ENCODE measurements at regions not wholly inside any gene's neighbourhood (a gene's known extent, or its start where the extent isn't known, plus 50 kb on each side); places are given as distances from the start of the nearest gene placed in this dataset.
A peak's percentile ranks its signal among the peaks of the same experiment; 100 is the strongest.

DNA sequence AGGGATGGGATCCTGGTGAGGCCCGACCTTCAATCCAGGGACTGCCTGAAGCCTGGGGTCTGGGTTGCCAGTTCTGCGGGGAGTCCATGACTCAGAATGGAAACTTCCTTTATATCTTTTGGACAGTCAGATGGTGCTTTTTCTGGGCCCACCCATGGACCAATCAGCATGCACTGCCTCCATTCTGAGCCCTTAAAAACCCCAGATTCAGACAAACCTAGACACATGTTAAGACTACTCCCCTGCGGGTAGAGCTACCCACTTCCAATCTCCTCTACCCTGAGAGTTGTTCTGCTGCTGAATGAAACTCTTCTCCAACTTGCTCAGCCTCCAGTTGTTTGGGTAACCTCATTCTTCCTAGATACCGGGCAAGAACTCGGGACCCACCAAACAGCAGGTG is 1315.2 kb upstream of the MIR17HG start:
- TF ChIP-seq ZNF57 (CRISPR knock-in tag; IDR thresholded peaks at IDR 0.05) (no peak), NFYB (IDR thresholded peaks at IDR 0.05; ENCODE audit: extremely low read depth, insufficient read length) (peak; percentile 32)
- Histone ChIP-seq H3K36me3 (ENCODE audit: control insufficient read depth, insufficient read depth, low read length) (no peaks in the 10 kb centered on the region), H3K9me3 (replicated peaks; ENCODE audit: control insufficient read depth, insufficient read depth, low read depth, low read length) (peaks cover 8% of the 10 kb centered on the region; the same call in 1 of the 2 replicates), H3K27ac (ENCODE audit: extremely low read depth, low read depth, low read length) (no peak overlapping the region), H3K4me3 (no peak overlapping the region), H3K9ac (ENCODE audit: insufficient read depth in 1 of 2, low read depth in 2 of 2, low read length in 2 of 2) (no peak overlapping the region), H4K20me1 (replicated peaks; ENCODE audit: control insufficient read depth, insufficient read depth, low read length) (no peaks in the 10 kb centered on the region), H2AFZ (ENCODE audit: low read depth, low read length) (no peak overlapping the region), H3K79me2 (ENCODE audit: control insufficient read depth, insufficient read depth, low read length) (no peaks in the 10 kb centered on the region), H3K4me1 (replicated peaks in 1 of 2; ENCODE audit: control insufficient read depth in 2 of 2, insufficient read depth in 2 of 2, low read length in 2 of 2) (no peaks in the 10 kb centered on the region), H3K4me2 (ENCODE audit: insufficient read depth, low read length) (no peak overlapping the region), H3K9me1 (ENCODE audit: control insufficient read depth, insufficient read depth, low read length) (no peaks in the 10 kb centered on the region), H3K27me3 (ENCODE audit: control insufficient read depth in 2 of 2, insufficient read depth in 2 of 2, low read length in 2 of 2) (no peaks in the 10 kb centered on the region)
- CTCF ChIA-PET (ENCODE audit: low intra/inter-chr PET ratio) = no interaction called here
- intact Hi-C loops (cut with micrococcal nuclease) = no loop called here
- in situ Hi-C loops (cut with MboI) = no loop called here
- no peak for DNase-seq (ENCODE audit: extremely low read depth in 1 of 4, low spot score in 3 of 4)
- no TSS peak for BruUV-seq (replicated peaks)
- FAIRE-seq = no peak
- POLR2A ChIA-PET = no interaction called here
- WGBS (ENCODE audit: insufficient coverage, low coverage, missing lambda C conversion rate) = 2% methylated on average over 5 of the region's 5 CpGs
- peak; percentile 34; the same call in 2 of the 3 replicates for ATAC-seq

GRCh38 chr13:90032841-90033493 is 1314.5 kb upstream of the MIR17HG start:
- Histone ChIP-seq H3K79me2 (ENCODE audit: control insufficient read depth, insufficient read depth, low read length) (no peaks in the 10 kb centered on the region), H3K9ac (ENCODE audit: insufficient read depth in 1 of 2, low read depth in 2 of 2, low read length in 2 of 2) (no peak overlapping the region), H4K20me1 (replicated peaks; ENCODE audit: control insufficient read depth, insufficient read depth, low read length) (no peaks in the 10 kb centered on the region), H2AFZ (ENCODE audit: low read depth, low read length) (no peak overlapping the region), H3K9me1 (ENCODE audit: control insufficient read depth, insufficient read depth, low read length) (no peaks in the 10 kb centered on the region), H3K27me3 (ENCODE audit: control insufficient read depth in 2 of 2, insufficient read depth in 2 of 2, low read length in 2 of 2) (no peaks in the 10 kb centered on the region), H3K27ac (ENCODE audit: extremely low read depth, low read depth, low read length) (no peak overlapping the region), H3K4me3 (no peak overlapping the region), H3K9me3 (replicated peaks; ENCODE audit: control insufficient read depth, insufficient read depth, low read depth, low read length) (peaks cover 8% of the 10 kb centered on the region; the same call in 1 of the 2 replicates), H3K4me1 (replicated peaks in 1 of 2; ENCODE audit: control insufficient read depth in 2 of 2, insufficient read depth in 2 of 2, low read length in 2 of 2) (no peaks in the 10 kb centered on the region), H3K36me3 (ENCODE audit: control insufficient read depth, insufficient read depth, low read length) (no peaks in the 10 kb centered on the region), H3K4me2 (ENCODE audit: insufficient read depth, low read length) (no peak overlapping the region)
- in situ Hi-C loops (cut with MboI) (no loop called here), intact Hi-C loops (cut with micrococcal nuclease) (no loop called here)
- no peak for FAIRE-seq
- TF ChIP-seq YY1 (IDR thresholded peaks at IDR 0.05; ENCODE audit: borderline replicate concordance in 1 of 3, control insufficient read depth in 1 of 3, extremely low read depth in 1 of 3, insufficient read depth in 3 of 3, insufficient read length in 1 of 3, insufficient replicate concordance in 2 of 3, low read depth in 1 of 3, low read length in 2 of 3) = no peak
- 0 out of 2 replicates have a peak, but pooled peaks have one; percentile 24 for TF ChIP-seq SRSF3 (IDR thresholded peaks at IDR 0.05; ENCODE audit: insufficient read depth, low read length)
- peak; percentile 47 for TF ChIP-seq CHD1 (IDR thresholded peaks at IDR 0.05; ENCODE audit: low read length)
- 0 out of 2 replicates have a peak, but pooled peaks have one; percentile 40 for TF ChIP-seq IRF2 (CRISPR knock-in tag; IDR thresholded peaks at IDR 0.05)
- peak; percentile 8 for TF ChIP-seq SAP30 (IDR thresholded peaks at IDR 0.05; ENCODE audit: borderline replicate concordance, insufficient read depth, low read depth, low read length, poor library complexity, severe bottlenecking)
- no peak for TF ChIP-seq ARID2 (IDR thresholded peaks at IDR 0.05)
- 0 out of 2 replicates have a peak, but pooled peaks have one; percentile 31 for TF ChIP-seq TAF15 (IDR thresholded peaks at IDR 0.05; ENCODE audit: low read depth, low read length)
- no peak for TF ChIP-seq MYNN (IDR thresholded peaks at IDR 0.05)
- TF ChIP-seq MYNN (CRISPR knock-in tag; IDR thresholded peaks at IDR 0.05) = 0 out of 2 replicates have a peak, but pooled peaks have one; percentile 49
- TF ChIP-seq ZNF175 (CRISPR knock-in tag; IDR thresholded peaks at IDR 0.05; ENCODE audit: low read depth) = no peak
- TF ChIP-seq CBX3 (IDR thresholded peaks at IDR 0.05; ENCODE audit: borderline replicate concordance in 1 of 2, low read length in 2 of 2) = peak in 1 of 2 experiments; percentile 38; a peak in 1 of 3 replicates
- TF ChIP-seq SETDB1 (IDR thresholded peaks at IDR 0.05; ENCODE audit: low read length) = peak; percentile 2
- TF ChIP-seq KDM5B (IDR thresholded peaks at IDR 0.05; ENCODE audit: insufficient replicate concordance, low read depth, low read length) = peak; percentile 10
- TF ChIP-seq SNRNP70 (optimal IDR thresholded peaks at IDR 0.05; ENCODE audit: low read depth, low read length) = peak; percentile 51
- ChIA-PET POLR2A (no interaction called here), CTCF (ENCODE audit: low intra/inter-chr PET ratio) (interaction anchor here (0.6 kb wide), 1 partner anchor 1169 kb away, joined by 3 read pairs; no protein-coding TSS in a partner anchor)
- DNase-seq (ENCODE audit: extremely low read depth in 1 of 4, low spot score in 3 of 4) = no peak
- no TSS peak for BruUV-seq (replicated peaks)
- peak; percentile 53 for ATAC-seq
- WGBS (ENCODE audit: insufficient coverage, low coverage, missing lambda C conversion rate) = under 1% methylated on average over 14 of the region's 14 CpGs

Data from K562 (cell line).